ENCODE measurements at regions not wholly inside any gene's neighbourhood (a gene's known extent, or its start where the extent isn't known, plus 50 kb on each side); places are given as distances from the start of the nearest gene placed in this dataset.
A peak's percentile ranks its signal among the peaks of the same experiment; 100 is the strongest.
"Not testable (repeated sequence)": the region's sequence is repeated elsewhere in the genome, so short reads cannot be mapped to it uniquely, and the experiment has no call there.

DNA sequence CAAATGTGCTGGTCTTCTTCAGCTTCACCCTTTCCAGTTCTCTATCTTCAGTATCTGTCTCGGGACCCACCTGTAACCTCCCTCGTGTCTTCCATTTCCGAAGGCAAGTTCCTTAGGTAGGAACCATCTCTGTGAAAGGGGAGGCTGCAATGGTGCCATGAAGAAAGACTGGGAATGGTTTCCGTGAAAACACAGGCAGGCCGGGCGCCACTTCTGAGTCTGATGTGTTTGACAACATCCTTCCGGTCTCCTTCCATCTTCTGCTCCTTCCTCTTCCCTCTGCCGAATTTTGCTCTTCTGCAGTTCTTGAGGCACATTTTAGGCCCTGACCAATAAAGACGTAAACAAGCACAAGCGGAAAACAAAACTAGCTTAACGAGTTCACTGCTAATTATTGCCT, 328.0 kb downstream of the THBS2 start:
- H3K4me3 Mint-ChIP-seq = no peak overlapping the region
- no peak overlapping the region for H3K27ac Mint-ChIP-seq
- H3K27me3 Mint-ChIP-seq = peaks cover 14% of the 10 kb centered on the region
- ATAC-seq (no peak), DNase-seq (no peak)
- H3K9me3 ChIP-seq (ENCODE audit: control insufficient read depth, low read length, poor library complexity, severe bottlenecking) = no peaks in the 10 kb centered on the region
- H3K36me3 Mint-ChIP-seq (ENCODE audit: low read depth) = no peaks in the 10 kb centered on the region
- H3K4me1 Mint-ChIP-seq = no peaks in the 10 kb centered on the region

DNA sequence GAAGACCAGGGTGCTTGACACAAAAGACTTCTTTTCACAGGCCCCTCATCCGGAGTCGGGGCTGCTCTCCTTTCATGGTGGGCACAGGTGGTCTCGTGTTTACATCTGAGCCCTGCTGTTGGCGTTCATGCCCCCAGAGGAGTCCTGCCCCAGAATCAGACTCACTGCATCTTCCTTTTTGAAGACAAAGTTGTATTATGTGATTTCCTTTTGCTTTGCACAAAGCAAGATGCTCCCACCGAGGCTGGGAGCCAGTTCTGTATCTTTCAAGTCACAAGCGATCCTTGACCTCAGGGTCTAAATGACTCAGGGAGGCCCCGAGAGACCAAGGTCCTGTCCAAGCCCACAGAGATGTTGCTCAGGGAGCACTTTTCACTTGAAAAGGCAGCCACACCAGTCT, 330.5 kb downstream of the THBS2 start:
- no peak overlapping the region for H3K4me3 Mint-ChIP-seq
- no peak overlapping the region for H3K27ac Mint-ChIP-seq
- no peaks in the 10 kb centered on the region for H3K36me3 Mint-ChIP-seq (ENCODE audit: low read depth)
- H3K27me3 Mint-ChIP-seq = peaks cover 18% of the 10 kb centered on the region
- DNase-seq (no peak), ATAC-seq (no peak)
- H3K9me3 ChIP-seq (ENCODE audit: control insufficient read depth, low read length, poor library complexity, severe bottlenecking) = no peaks in the 10 kb centered on the region
- no peaks in the 10 kb centered on the region for H3K4me1 Mint-ChIP-seq

DNA sequence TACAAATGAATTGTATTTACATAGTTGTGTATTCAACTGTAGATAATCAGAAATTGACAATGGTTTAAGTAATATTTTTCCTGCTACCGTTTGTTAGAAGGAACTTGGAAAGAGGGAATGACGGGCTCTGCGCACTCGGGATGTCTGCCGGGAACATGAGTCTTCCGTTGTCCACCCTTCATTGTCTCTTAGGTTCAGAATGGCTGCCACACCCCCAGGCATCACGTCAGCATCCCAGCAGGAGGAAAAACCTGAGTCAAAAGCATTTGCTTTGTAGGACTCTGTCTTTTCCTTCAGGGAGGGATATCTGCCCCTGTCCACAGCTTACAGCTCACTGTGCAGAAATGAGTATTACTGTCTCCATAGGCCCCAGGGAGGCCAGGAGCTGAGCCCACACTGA, 331.2 kb downstream of the THBS2 start:
- no peaks in the 10 kb centered on the region for H3K4me1 Mint-ChIP-seq
- peaks cover 21% of the 10 kb centered on the region for H3K27me3 Mint-ChIP-seq
- DNase-seq (no peak), ATAC-seq (no peak)
- H3K9me3 ChIP-seq (ENCODE audit: control insufficient read depth, low read length, poor library complexity, severe bottlenecking) = no peaks in the 10 kb centered on the region
- H3K36me3 Mint-ChIP-seq (ENCODE audit: low read depth) = no peaks in the 10 kb centered on the region
- no peak overlapping the region for H3K4me3 Mint-ChIP-seq
- H3K27ac Mint-ChIP-seq = no peak overlapping the region

DNA sequence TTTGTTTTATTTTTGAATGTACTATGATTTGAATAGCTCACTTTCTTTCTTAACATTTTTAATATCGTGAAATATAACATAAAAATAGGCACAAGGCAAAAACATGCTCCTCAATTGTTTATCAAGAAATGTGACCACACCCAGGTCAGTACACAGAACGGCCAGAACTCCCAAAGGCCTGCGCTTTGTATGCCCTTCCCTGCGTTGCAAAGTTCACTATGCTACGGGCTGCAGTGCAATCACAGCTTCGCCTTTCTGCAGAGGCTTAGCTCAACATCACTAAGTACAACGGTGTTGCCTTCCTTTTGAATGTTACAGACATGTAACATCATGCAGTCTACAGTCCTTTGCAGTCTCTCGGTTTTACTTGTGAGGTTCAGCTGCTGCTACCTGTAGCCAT, 333.4 kb downstream of the THBS2 start:
- no peaks in the 10 kb centered on the region for H3K9me3 ChIP-seq (ENCODE audit: control insufficient read depth, low read length, poor library complexity, severe bottlenecking)
- Mint-ChIP-seq H3K27ac (no peak overlapping the region), H3K4me1 (no peaks in the 10 kb centered on the region), H3K27me3 (peaks cover 13% of the 10 kb centered on the region), H3K4me3 (no peak overlapping the region), H3K36me3 (ENCODE audit: low read depth) (no peaks in the 10 kb centered on the region)
- ATAC-seq = no peak
- no peak for DNase-seq

DNA sequence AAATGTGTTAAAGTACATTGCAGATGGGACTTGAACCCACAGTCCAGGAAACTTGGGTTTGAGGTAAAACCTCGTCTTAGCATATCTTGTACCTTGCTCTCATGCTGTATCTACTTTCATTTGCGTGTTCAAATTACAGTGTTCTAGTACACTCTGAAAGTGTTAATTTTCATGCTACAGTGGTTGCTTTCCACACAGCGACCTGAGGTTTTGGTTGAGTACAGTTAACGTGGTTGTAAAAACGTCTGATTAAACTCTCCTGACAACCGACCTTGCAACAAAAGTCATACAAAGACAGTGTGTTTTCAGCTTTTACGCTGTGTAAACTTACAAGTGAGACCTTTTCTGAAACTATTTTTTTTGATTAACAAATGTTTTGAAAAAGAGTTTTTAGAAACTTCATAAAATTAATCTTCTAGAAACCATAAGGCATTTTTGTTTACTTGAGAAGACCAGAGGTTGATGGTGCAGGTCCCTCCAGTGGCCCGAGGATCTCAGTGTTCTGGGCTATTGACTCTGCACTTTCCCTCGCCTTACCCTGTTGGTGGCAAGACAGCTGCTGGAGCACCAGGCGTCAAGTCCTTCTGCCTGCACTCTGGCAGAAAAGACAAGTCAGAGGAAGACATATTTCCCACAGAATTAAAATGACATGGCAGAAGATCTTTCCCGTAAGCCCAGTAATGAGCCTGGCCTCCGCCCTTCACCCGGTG, 334.0 kb downstream of the THBS2 start:
- H3K4me1 Mint-ChIP-seq = no peaks in the 10 kb centered on the region
- H3K27me3 Mint-ChIP-seq = peaks cover 20% of the 10 kb centered on the region
- no peaks in the 10 kb centered on the region for H3K9me3 ChIP-seq (ENCODE audit: control insufficient read depth, low read length, poor library complexity, severe bottlenecking)
- H3K36me3 Mint-ChIP-seq (ENCODE audit: low read depth) = no peaks in the 10 kb centered on the region
- ATAC-seq (no peak), DNase-seq (no peak)
- no peak overlapping the region for H3K27ac Mint-ChIP-seq
- H3K4me3 Mint-ChIP-seq = no peak overlapping the region

DNA sequence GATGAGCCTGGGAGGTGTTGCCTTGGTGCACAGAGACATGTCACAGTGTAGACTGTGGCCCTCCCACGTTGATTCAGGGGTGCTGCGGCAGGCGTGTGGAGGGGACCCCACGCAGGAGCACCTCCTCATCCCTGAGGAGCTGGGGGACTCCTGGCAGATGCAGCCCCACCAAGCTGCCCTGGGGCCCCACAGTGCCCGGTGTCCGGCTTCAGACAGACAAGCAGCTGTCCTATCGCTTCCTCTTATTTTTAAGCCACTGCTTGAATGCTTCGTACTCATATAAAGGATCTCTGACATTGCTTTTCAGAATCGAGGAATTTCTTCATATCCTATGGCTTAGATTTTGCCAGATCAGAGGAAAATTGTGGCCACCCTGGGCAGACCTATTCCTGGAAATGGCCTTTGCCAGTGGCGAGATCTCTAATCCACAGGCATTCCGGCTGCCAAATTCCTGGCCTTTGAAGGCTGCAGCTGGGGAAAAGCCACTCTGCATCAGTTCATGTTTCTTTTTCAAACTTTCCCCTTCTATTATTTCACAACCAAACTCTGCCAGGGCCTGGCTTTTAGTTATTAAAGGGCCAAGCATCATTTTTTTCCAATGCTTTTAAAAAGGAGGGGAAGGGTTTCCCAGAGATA, 337.0 kb downstream of the THBS2 start:
- no peak for ATAC-seq
- H3K4me3 Mint-ChIP-seq = no peak overlapping the region
- no peak overlapping the region for H3K27ac Mint-ChIP-seq
- no peak for DNase-seq
- H3K27me3 Mint-ChIP-seq = peaks cover 29% of the 10 kb centered on the region
- peaks cover 3% of the 10 kb centered on the region for H3K4me1 Mint-ChIP-seq
- H3K9me3 ChIP-seq (ENCODE audit: control insufficient read depth, low read length, poor library complexity, severe bottlenecking) = no peaks in the 10 kb centered on the region
- no peaks in the 10 kb centered on the region for H3K36me3 Mint-ChIP-seq (ENCODE audit: low read depth)

DNA sequence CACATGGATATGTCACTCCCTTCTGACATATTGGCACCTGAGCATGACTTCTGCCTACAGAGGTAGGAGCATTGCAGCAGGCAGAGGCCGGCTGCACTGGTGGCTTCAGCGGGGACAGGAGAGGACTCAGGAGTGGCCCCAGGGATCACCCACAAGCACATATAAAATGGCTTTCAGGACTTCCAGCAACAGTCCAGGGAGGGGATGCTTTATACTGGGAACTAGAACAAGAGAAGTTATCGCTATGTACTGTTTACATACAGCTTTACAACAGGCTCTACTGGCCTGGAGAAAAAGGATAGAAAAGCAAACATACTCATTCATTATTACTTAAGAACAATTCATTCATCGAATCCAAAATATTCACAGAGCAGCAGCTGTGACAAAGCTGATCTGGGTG, 337.8 kb downstream of the THBS2 start:
- H3K4me1 Mint-ChIP-seq = peaks cover 5% of the 10 kb centered on the region
- no peak overlapping the region for H3K4me3 Mint-ChIP-seq
- no peak for ATAC-seq
- no peaks in the 10 kb centered on the region for H3K9me3 ChIP-seq (ENCODE audit: control insufficient read depth, low read length, poor library complexity, severe bottlenecking)
- no peak overlapping the region for H3K27ac Mint-ChIP-seq
- H3K36me3 Mint-ChIP-seq (ENCODE audit: low read depth) = no peaks in the 10 kb centered on the region
- no peak for DNase-seq
- H3K27me3 Mint-ChIP-seq = peaks cover 29% of the 10 kb centered on the region

DNA sequence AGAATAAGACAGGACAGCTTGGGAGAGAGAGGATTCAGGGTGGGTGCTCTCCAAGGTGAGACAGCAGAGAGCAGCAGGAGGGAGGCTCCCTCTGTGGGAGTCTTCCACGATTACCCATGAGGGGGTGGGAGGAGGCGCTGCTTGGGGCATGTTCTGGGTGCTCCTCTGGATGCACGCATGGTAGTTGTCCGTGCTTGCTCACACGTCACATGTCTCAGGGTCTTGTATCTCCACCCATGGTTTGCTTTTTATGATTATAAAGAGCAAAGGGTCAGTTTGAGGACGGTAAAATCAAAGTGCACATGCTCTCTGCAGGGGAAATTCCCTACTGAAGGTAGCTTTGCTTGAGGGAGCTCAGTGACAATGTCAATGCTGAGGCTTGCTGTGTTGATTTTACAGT, 338.4 kb downstream of the THBS2 start:
- peaks cover 29% of the 10 kb centered on the region for H3K27me3 Mint-ChIP-seq
- ATAC-seq = no peak
- H3K27ac Mint-ChIP-seq = no peak overlapping the region
- H3K4me1 Mint-ChIP-seq = peaks cover 5% of the 10 kb centered on the region
- no peaks in the 10 kb centered on the region for H3K9me3 ChIP-seq (ENCODE audit: control insufficient read depth, low read length, poor library complexity, severe bottlenecking)
- no peaks in the 10 kb centered on the region for H3K36me3 Mint-ChIP-seq (ENCODE audit: low read depth)
- H3K4me3 Mint-ChIP-seq = no peak overlapping the region
- DNase-seq = no peak

DNA sequence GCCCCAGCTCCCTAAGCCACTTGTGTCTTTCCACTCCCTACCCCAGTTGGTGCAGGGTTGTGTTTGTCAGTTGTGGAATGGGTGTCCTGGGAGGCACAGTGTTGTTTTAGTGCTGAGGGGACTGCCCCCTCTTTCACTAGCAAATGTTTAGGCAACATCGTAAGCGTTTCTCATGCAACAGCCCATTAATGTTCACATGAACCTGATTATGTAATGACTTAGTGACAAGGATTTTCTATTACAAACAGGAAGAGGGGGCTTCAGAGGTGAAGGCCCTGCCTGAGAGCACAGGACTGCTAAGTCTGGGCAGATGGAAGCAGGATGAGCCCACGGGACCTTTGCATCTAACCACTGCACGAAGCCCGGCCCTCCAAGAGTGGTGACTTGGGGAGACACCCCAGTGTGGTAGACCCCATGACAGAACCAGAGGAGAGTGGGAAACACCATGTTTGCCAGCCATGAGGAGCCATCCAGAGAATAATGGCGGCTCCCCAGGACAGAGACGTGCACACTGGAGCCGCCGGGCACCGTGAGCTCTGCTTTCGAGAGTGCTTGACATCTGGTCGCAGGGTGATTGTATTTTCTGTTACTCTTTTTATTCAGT, 339.7 kb downstream of the THBS2 start:
- no peak overlapping the region for H3K4me3 Mint-ChIP-seq

DNA sequence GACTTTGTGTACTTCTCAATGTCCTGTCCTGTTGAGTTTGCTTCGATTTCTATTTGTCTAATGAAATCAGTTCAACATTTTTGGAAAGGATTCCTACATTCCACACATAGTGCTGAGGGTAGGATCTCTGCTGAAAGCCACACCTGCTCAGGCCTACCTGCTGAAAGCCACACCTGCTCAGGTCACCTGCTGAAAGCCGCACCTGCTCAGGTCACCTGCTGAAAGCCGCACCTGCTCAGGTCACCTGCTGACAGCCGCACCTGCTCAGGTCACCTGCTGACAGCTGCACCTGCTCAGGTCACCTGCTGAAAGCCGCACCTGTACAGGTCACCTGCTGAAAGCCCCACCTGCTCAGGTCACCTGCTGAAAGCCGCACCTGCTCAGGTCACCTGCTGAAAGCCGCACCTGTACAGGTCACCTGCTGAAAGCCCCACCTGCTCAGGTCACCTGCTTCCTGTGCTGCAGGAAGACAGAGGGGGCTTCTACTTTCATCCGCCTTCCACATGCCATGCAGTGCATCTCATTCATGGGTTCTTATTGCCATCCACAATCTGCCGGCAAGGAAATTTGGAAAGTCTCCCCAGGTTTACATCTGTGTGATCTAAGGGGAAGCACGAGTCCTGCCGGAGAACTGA, 340.3 kb downstream of the THBS2 start:
- not testable (repeated sequence) for H3K9me3 ChIP-seq (ENCODE audit: control insufficient read depth, low read length, poor library complexity, severe bottlenecking); H3K36me3 Mint-ChIP-seq (ENCODE audit: low read depth); DNase-seq; ATAC-seq; H3K4me3 Mint-ChIP-seq; H3K27ac Mint-ChIP-seq
- H3K4me1 Mint-ChIP-seq = peaks cover 11% of the 10 kb centered on the region
- peaks cover 27% of the 10 kb centered on the region for H3K27me3 Mint-ChIP-seq

More for the DNA sequence above, 339.7 kb downstream of the THBS2 start:
- Mint-ChIP-seq H3K27me3 (peaks cover 29% of the 10 kb centered on the region), H3K4me1 (peaks cover 10% of the 10 kb centered on the region), H3K36me3 (ENCODE audit: low read depth) (no peaks in the 10 kb centered on the region), H3K27ac (no peak overlapping the region)
- no peak for DNase-seq
- ATAC-seq = no peak
- no peaks in the 10 kb centered on the region for H3K9me3 ChIP-seq (ENCODE audit: control insufficient read depth, low read length, poor library complexity, severe bottlenecking)

DNA sequence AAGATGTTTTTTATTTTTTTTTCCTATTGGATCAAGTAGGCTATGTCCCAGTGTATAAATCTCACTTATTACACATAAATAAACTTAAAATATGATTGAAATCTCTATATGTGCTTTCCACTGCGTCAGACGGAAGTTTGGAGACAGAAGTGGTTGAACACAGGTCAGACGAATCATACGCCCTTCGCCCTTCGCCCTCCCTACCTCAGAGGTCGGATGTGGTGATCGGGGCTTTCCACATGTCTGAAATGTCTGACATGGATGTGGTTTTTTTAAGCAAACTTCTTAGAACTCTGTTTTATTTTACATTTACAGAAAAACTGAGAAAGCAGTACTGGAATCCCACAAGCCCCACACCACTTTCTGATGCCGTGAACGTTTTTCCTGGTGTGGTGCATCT, 344.4 kb downstream of the THBS2 start:
- Mint-ChIP-seq H3K27ac (no peak overlapping the region), H3K36me3 (ENCODE audit: low read depth) (no peaks in the 10 kb centered on the region), H3K4me3 (peak overlapping the region; percentile 56), H3K27me3 (peaks cover 6% of the 10 kb centered on the region), H3K4me1 (peaks cover 22% of the 10 kb centered on the region)
- DNase-seq = no peak
- peak; percentile 86 for ATAC-seq
- no peaks in the 10 kb centered on the region for H3K9me3 ChIP-seq (ENCODE audit: control insufficient read depth, low read length, poor library complexity, severe bottlenecking)

DNA sequence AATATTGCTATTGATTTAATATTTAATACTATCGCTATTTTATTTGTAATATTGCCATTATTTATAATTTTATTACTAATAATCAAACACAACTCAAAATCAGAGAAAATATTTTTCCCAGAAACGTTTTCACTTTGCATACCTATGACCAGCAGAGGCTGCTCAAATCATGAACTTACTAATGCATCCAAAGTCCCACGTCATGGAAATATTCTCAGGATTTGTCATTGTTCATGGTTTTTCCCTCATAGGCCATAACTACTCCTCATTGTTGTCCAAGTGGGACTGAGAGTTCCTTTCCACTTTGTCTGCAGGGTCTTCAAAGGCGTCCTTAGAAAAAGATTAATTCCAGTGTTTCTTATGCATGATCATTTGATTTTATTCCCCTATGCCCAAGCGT, 344.8 kb downstream of the THBS2 start:
- DNase-seq (no peak), ATAC-seq (no peak)
- no peak overlapping the region for H3K4me3 Mint-ChIP-seq
- no peaks in the 10 kb centered on the region for H3K36me3 Mint-ChIP-seq (ENCODE audit: low read depth)
- H3K9me3 ChIP-seq (ENCODE audit: control insufficient read depth, low read length, poor library complexity, severe bottlenecking) = no peaks in the 10 kb centered on the region
- no peak overlapping the region for H3K27ac Mint-ChIP-seq
- H3K4me1 Mint-ChIP-seq = peaks cover 22% of the 10 kb centered on the region
- peaks cover 2% of the 10 kb centered on the region for H3K27me3 Mint-ChIP-seq

DNA sequence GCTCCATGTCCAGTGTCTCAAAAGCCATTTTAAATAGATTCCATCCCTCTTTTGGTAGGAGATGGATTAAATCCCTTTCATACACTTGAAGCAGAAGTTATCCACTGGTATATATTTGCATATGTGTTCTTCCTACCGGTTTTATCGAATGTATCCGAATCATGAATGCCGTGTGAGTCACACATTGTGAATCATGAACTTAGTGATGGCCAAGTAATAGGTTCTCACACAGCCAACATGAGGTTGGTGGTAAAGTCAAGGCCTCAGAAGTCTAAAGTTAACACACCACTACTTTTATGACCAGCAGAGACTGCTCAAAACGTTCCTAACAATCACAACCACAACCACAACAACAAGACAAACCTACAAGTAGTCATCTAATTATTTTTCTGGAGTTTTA, 345.5 kb downstream of the THBS2 start:
- H3K9me3 ChIP-seq (ENCODE audit: control insufficient read depth, low read length, poor library complexity, severe bottlenecking) = no peaks in the 10 kb centered on the region
- DNase-seq (no peak), ATAC-seq (no peak)
- Mint-ChIP-seq H3K36me3 (ENCODE audit: low read depth) (no peaks in the 10 kb centered on the region), H3K4me3 (no peak overlapping the region), H3K27ac (no peak overlapping the region), H3K4me1 (peaks cover 22% of the 10 kb centered on the region), H3K27me3 (no peaks in the 10 kb centered on the region)

Data from T-helper 17 cell (primary cell).